ENCODE measurements at regions not wholly inside any gene's neighbourhood (a gene's known extent, or its start where the extent isn't known, plus 50 kb on each side); places are given as distances from the start of the nearest gene placed in this dataset.

GRCh38 chr17:20938244-20938643 lies 104.6 kb downstream of the USP22 start:
- TF ChIP-seq POLR2AphosphoS5 (IDR thresholded peaks at IDR 0.05; ENCODE audit: borderline replicate concordance, low read depth, low read length) (no peak), EZH2 (IDR thresholded peaks at IDR 0.05) (no peak)

Measured in SK-N-MC (cell line).